ENCODE measurements at regions not wholly inside any gene's neighbourhood (a gene's known extent, or its start where the extent isn't known, plus 50 kb on each side); places are given as distances from the start of the nearest gene placed in this dataset.

- Histone ChIP-seq H3K27me3 (ENCODE audit: control insufficient read depth, insufficient read depth, low read length) (no peaks in the 10 kb centered on the region), H3K4me1 (ENCODE audit: control insufficient read depth, insufficient read depth, low read length) (no peaks in the 10 kb centered on the region), H3K9me3 (ENCODE audit: control insufficient read depth, insufficient read depth, low read length) (no peaks in the 10 kb centered on the region), H3K36me3 (ENCODE audit: control insufficient read depth, insufficient read depth, low read length) (no peaks in the 10 kb centered on the region), H3K27ac (ENCODE audit: low read depth, low read length) (no peak overlapping the region), H3K4me3 (ENCODE audit: low read depth, low read length) (no peak overlapping the region)
- peak in 1 of 6 donors; percentile 66 for DNase-seq (ENCODE audit: low read depth in 4 of 6, low spot score in 6 of 6)
- WGBS (ENCODE audit: insufficient coverage), result 100% methylated on average over 1 of the region's 1 CpG
Measured at GRCh38 chr9:25556540-25556939, 121.7 kb downstream of the TUSC1 start.

- Histone ChIP-seq H3K9me3 (ENCODE audit: control insufficient read depth, insufficient read depth, low read length) (no peaks in the 10 kb centered on the region), H3K27me3 (ENCODE audit: control insufficient read depth, insufficient read depth, low read length) (no peaks in the 10 kb centered on the region), H3K4me3 (ENCODE audit: low read depth, low read length) (no peak overlapping the region), H3K27ac (ENCODE audit: low read depth, low read length) (no peak overlapping the region), H3K4me1 (ENCODE audit: control insufficient read depth, insufficient read depth, low read length) (no peaks in the 10 kb centered on the region), H3K36me3 (ENCODE audit: control insufficient read depth, insufficient read depth, low read length) (no peaks in the 10 kb centered on the region)
- peak in 3 of 6 donors; percentile 15 to 93 (median 25) for DNase-seq (ENCODE audit: low read depth in 4 of 6, low spot score in 6 of 6)
- no CpG with 5 or more reads among the region's 3 CpGs for WGBS (ENCODE audit: insufficient coverage)
Measured at GRCh38 chr9:25548847-25549246, 129.4 kb downstream of the TUSC1 start.

GRCh38 chr9:25543806-25544205, 134.4 kb downstream of the TUSC1 start:
- Histone ChIP-seq H3K9me3 (ENCODE audit: control insufficient read depth, insufficient read depth, low read length) (no peaks in the 10 kb centered on the region), H3K27me3 (ENCODE audit: control insufficient read depth, insufficient read depth, low read length) (no peaks in the 10 kb centered on the region), H3K27ac (ENCODE audit: low read depth, low read length) (no peak overlapping the region), H3K36me3 (ENCODE audit: control insufficient read depth, insufficient read depth, low read length) (no peaks in the 10 kb centered on the region), H3K4me3 (ENCODE audit: low read depth, low read length) (no peak overlapping the region), H3K4me1 (ENCODE audit: control insufficient read depth, insufficient read depth, low read length) (no peaks in the 10 kb centered on the region)
- 84% methylated on average over 2 of the region's 7 CpGs for WGBS (ENCODE audit: insufficient coverage)
- no peak for DNase-seq (ENCODE audit: low read depth in 4 of 6, low spot score in 6 of 6)

GRCh38 chr9:25542319-25542718, 135.9 kb downstream of the TUSC1 start:
- no peak for DNase-seq (ENCODE audit: low read depth in 4 of 6, low spot score in 6 of 6)

GRCh38 chr9:25537808-25538207, 140.4 kb downstream of the TUSC1 start:
- peak overlapping the region; percentile 33 for H3K27ac ChIP-seq (ENCODE audit: low read depth, low read length)
- no peaks in the 10 kb centered on the region for H3K36me3 ChIP-seq (ENCODE audit: control insufficient read depth, insufficient read depth, low read length)
- 78% methylated on average over 1 of the region's 2 CpGs for WGBS (ENCODE audit: insufficient coverage)
- H3K4me3 ChIP-seq (ENCODE audit: low read depth, low read length), result no peak overlapping the region
- no peaks in the 10 kb centered on the region for H3K4me1 ChIP-seq (ENCODE audit: control insufficient read depth, insufficient read depth, low read length)
- no peaks in the 10 kb centered on the region for H3K27me3 ChIP-seq (ENCODE audit: control insufficient read depth, insufficient read depth, low read length)
- no peak for DNase-seq (ENCODE audit: low read depth in 4 of 6, low spot score in 6 of 6)
- no peaks in the 10 kb centered on the region for H3K9me3 ChIP-seq (ENCODE audit: control insufficient read depth, insufficient read depth, low read length)

More at GRCh38 chr9:25542319-25542718, 135.9 kb downstream of the TUSC1 start:
- Histone ChIP-seq H3K27ac (ENCODE audit: low read depth, low read length) (no peak overlapping the region), H3K36me3 (ENCODE audit: control insufficient read depth, insufficient read depth, low read length) (no peaks in the 10 kb centered on the region), H3K9me3 (ENCODE audit: control insufficient read depth, insufficient read depth, low read length) (no peaks in the 10 kb centered on the region), H3K4me1 (ENCODE audit: control insufficient read depth, insufficient read depth, low read length) (no peaks in the 10 kb centered on the region), H3K4me3 (ENCODE audit: low read depth, low read length) (no peak overlapping the region), H3K27me3 (ENCODE audit: control insufficient read depth, insufficient read depth, low read length) (no peaks in the 10 kb centered on the region)
- 100% methylated on average over 4 of the region's 8 CpGs for WGBS (ENCODE audit: insufficient coverage)

GRCh38 chr9:25519286-25519685, 159.0 kb downstream of the TUSC1 start:
- no peak overlapping the region for H3K27ac ChIP-seq (ENCODE audit: low read depth, low read length)
- H3K9me3 ChIP-seq (ENCODE audit: control insufficient read depth, insufficient read depth, low read length), result no peaks in the 10 kb centered on the region
- WGBS (ENCODE audit: insufficient coverage), result 100% methylated on average over 1 of the region's 2 CpGs
- no peaks in the 10 kb centered on the region for H3K36me3 ChIP-seq (ENCODE audit: control insufficient read depth, insufficient read depth, low read length)
- no peaks in the 10 kb centered on the region for H3K27me3 ChIP-seq (ENCODE audit: control insufficient read depth, insufficient read depth, low read length)
- no peaks in the 10 kb centered on the region for H3K4me1 ChIP-seq (ENCODE audit: control insufficient read depth, insufficient read depth, low read length)
- no peak overlapping the region for H3K4me3 ChIP-seq (ENCODE audit: low read depth, low read length)
- no peak for DNase-seq (ENCODE audit: low read depth in 4 of 6, low spot score in 6 of 6)

- H3K4me1 ChIP-seq (ENCODE audit: control insufficient read depth, insufficient read depth, low read length), result no peaks in the 10 kb centered on the region
- no peaks in the 10 kb centered on the region for H3K36me3 ChIP-seq (ENCODE audit: control insufficient read depth, insufficient read depth, low read length)
- no CpG with 5 or more reads among the region's 2 CpGs for WGBS (ENCODE audit: insufficient coverage)
- no peaks in the 10 kb centered on the region for H3K9me3 ChIP-seq (ENCODE audit: control insufficient read depth, insufficient read depth, low read length)
- H3K27me3 ChIP-seq (ENCODE audit: control insufficient read depth, insufficient read depth, low read length), result no peaks in the 10 kb centered on the region
- no peak for DNase-seq (ENCODE audit: low read depth in 4 of 6, low spot score in 6 of 6)
- no peak overlapping the region for H3K27ac ChIP-seq (ENCODE audit: low read depth, low read length)
- no peak overlapping the region for H3K4me3 ChIP-seq (ENCODE audit: low read depth, low read length)
Measured at GRCh38 chr9:25517701-25518100, 160.5 kb downstream of the TUSC1 start.

GRCh38 chr9:25513509-25514033, 164.7 kb downstream of the TUSC1 start:
- no CpG with 5 or more reads among the region's 3 CpGs for WGBS (ENCODE audit: insufficient coverage)
- no peak overlapping the region for H3K27ac ChIP-seq (ENCODE audit: low read depth, low read length)
- DNase-seq (ENCODE audit: low read depth in 4 of 6, low spot score in 6 of 6), result no peak
- H3K4me1 ChIP-seq (ENCODE audit: control insufficient read depth, insufficient read depth, low read length), result no peaks in the 10 kb centered on the region
- no peaks in the 10 kb centered on the region for H3K36me3 ChIP-seq (ENCODE audit: control insufficient read depth, insufficient read depth, low read length)
- no peaks in the 10 kb centered on the region for H3K27me3 ChIP-seq (ENCODE audit: control insufficient read depth, insufficient read depth, low read length)
- H3K4me3 ChIP-seq (ENCODE audit: low read depth, low read length), result no peak overlapping the region
- H3K9me3 ChIP-seq (ENCODE audit: control insufficient read depth, insufficient read depth, low read length), result no peaks in the 10 kb centered on the region

GRCh38 chr9:25505644-25506043, 172.6 kb downstream of the TUSC1 start:
- no peak for DNase-seq (ENCODE audit: low read depth in 4 of 6, low spot score in 6 of 6)
- Histone ChIP-seq H3K27ac (ENCODE audit: low read depth, low read length) (no peak overlapping the region), H3K4me1 (ENCODE audit: control insufficient read depth, insufficient read depth, low read length) (no peaks in the 10 kb centered on the region), H3K9me3 (ENCODE audit: control insufficient read depth, insufficient read depth, low read length) (peaks cover 6% of the 10 kb centered on the region), H3K27me3 (ENCODE audit: control insufficient read depth, insufficient read depth, low read length) (no peaks in the 10 kb centered on the region), H3K36me3 (ENCODE audit: control insufficient read depth, insufficient read depth, low read length) (no peaks in the 10 kb centered on the region), H3K4me3 (ENCODE audit: low read depth, low read length) (no peak overlapping the region)
- 40% methylated on average over 1 of the region's 1 CpG for WGBS (ENCODE audit: insufficient coverage)

GRCh38 chr9:25481372-25481771, 196.9 kb downstream of the TUSC1 start:
- Histone ChIP-seq H3K9me3 (ENCODE audit: control insufficient read depth, insufficient read depth, low read length) (no peaks in the 10 kb centered on the region), H3K4me1 (ENCODE audit: control insufficient read depth, insufficient read depth, low read length) (no peaks in the 10 kb centered on the region), H3K27ac (ENCODE audit: low read depth, low read length) (no peak overlapping the region), H3K36me3 (ENCODE audit: control insufficient read depth, insufficient read depth, low read length) (no peaks in the 10 kb centered on the region), H3K27me3 (ENCODE audit: control insufficient read depth, insufficient read depth, low read length) (no peaks in the 10 kb centered on the region), H3K4me3 (ENCODE audit: low read depth, low read length) (no peak overlapping the region)
- no CpG with 5 or more reads among the region's 1 CpG for WGBS (ENCODE audit: insufficient coverage)
- DNase-seq (ENCODE audit: low read depth in 4 of 6, low spot score in 6 of 6), result peak in 1 of 6 donors; percentile 9
